Trophoblast cell (in vitro differentiated cells and primary cell): ENCODE measurements at regions not wholly inside any gene's neighbourhood (a gene's known extent, or its start where the extent isn't known, plus 50 kb on each side); places are given as distances from the start of the nearest gene placed in this dataset.

Source experiments
- DNase-seq, 2 donors: peaks; one replicate each; pipeline ENCODE4 v3.0.0-alpha.2; 2016
- H2AFZ ChIP-seq: 2 replicates; pipeline ENCODE4 v1.6.1; 2013; ENCODE audit warnings: low read length, moderate library complexity, mild to moderate bottlenecking; ENCODE audit not compliant: insufficient read depth, poor library complexity
- H2AK5ac ChIP-seq: 2 replicates; pipeline ENCODE4 v1.6.1; 2013; ENCODE audit warnings: mild to moderate bottlenecking, low read length
- H2BK120ac ChIP-seq: 2 replicates; pipeline ENCODE4 v1.6.1; 2013; ENCODE audit warnings: low read length, mild to moderate bottlenecking, moderate library complexity; ENCODE audit not compliant: insufficient read depth, poor library complexity
- H2BK12ac ChIP-seq: 2 replicates; pipeline ENCODE4 v1.6.1; 2013; ENCODE audit warnings: mild to moderate bottlenecking, low read length, moderate library complexity
- H2BK5ac ChIP-seq: 2 replicates; pipeline ENCODE4 v1.6.1; 2013; ENCODE audit warnings: low read length, low read depth, moderate library complexity, mild to moderate bottlenecking; ENCODE audit not compliant: poor library complexity
- H3K14ac ChIP-seq: 2 replicates; pipeline ENCODE4 v1.6.1; 2013; ENCODE audit warnings: mild to moderate bottlenecking, low read length
- H3K18ac ChIP-seq: 2 replicates; pipeline ENCODE4 v1.6.1; 2013; ENCODE audit warnings: mild to moderate bottlenecking, low read length
- H3K23ac ChIP-seq: 2 replicates; pipeline ENCODE4 v1.6.1; 2013; ENCODE audit warnings: low read length
- H3K27ac ChIP-seq: 2 replicates; pipeline ENCODE4 v1.5.1; 2013; ENCODE audit warnings: low read depth, mild to moderate bottlenecking, inconsistent platforms, low read length, moderate library complexity
- H3K27me3 ChIP-seq: 2 replicates; pipeline ENCODE4 v1.6.1; 2013; ENCODE audit warnings: inconsistent platforms, mild to moderate bottlenecking, low read length, moderate library complexity; ENCODE audit not compliant: insufficient read depth
- H3K36me3 ChIP-seq, 2 experiments: 1 replicate in 1 of 2; 2 replicates in 1 of 2; pipeline ENCODE4 v1.6.1; 2013; ENCODE audit warnings: low read length in 2 of 2, mild to moderate bottlenecking in 2 of 2, moderate library complexity in 1 of 2; ENCODE audit not compliant: insufficient read depth in 2 of 2, control insufficient read depth in 1 of 2
- H3K4ac ChIP-seq: 2 replicates; pipeline ENCODE4 v1.6.1; 2013; ENCODE audit warnings: low read depth, mild to moderate bottlenecking, low read length, moderate library complexity
- H3K4me1 ChIP-seq, 2 experiments: 1 replicate in 1 of 2; 2 replicates in 1 of 2; pipeline ENCODE4 v1.6.1; 2013; ENCODE audit warnings: low read length in 2 of 2, mild to moderate bottlenecking in 2 of 2, moderate library complexity in 1 of 2; ENCODE audit not compliant: insufficient read depth in 2 of 2, control insufficient read depth in 1 of 2
- H3K4me2 ChIP-seq: 2 replicates; pipeline ENCODE4 v1.6.1; 2013; ENCODE audit warnings: inconsistent platforms, mild to moderate bottlenecking, low read length, moderate library complexity
- H3K4me3 ChIP-seq: 2 replicates; pipeline ENCODE4 v1.5.1; 2013; ENCODE audit warnings: mild to moderate bottlenecking, low read depth, low read length, inconsistent platforms
- H3K79me1 ChIP-seq: one replicate; pipeline ENCODE4 v1.6.1; 2013; ENCODE audit warnings: low read length
- H3K79me2 ChIP-seq: 2 replicates; pipeline ENCODE4 v1.6.1; 2013; ENCODE audit warnings: low read length, mild to moderate bottlenecking; ENCODE audit not compliant: control insufficient read depth, insufficient read depth, poor library complexity
- H3K9ac ChIP-seq: 2 replicates; pipeline ENCODE4 v1.6.1; 2013; ENCODE audit warnings: mild to moderate bottlenecking, low read length
- H3K9me3 ChIP-seq: 2 replicates; pipeline ENCODE4 v1.6.1; 2013; ENCODE audit warnings: low read depth, mild to moderate bottlenecking, control low read depth, inconsistent platforms, low read length; ENCODE audit not compliant: insufficient read depth
- H4K12ac ChIP-seq: 2 replicates; pipeline ENCODE4 v1.6.1; 2013; ENCODE audit warnings: low read depth, mild to moderate bottlenecking, low read length, moderate library complexity
- H4K8ac ChIP-seq: 2 replicates; pipeline ENCODE4 v1.6.1; 2013; ENCODE audit warnings: low read depth, mild to moderate bottlenecking, low read length, moderate library complexity
- H4K91ac ChIP-seq: one replicate; pipeline ENCODE4 v1.6.1; 2013; ENCODE audit warnings: low read depth, mild to moderate bottlenecking, low read length, moderate library complexity
- WGBS: extraction: QIAGEN DNeasy Blood & Tissue Kit; methylation state at CpG from one replicate; pipeline ENCODE4 v1.1.7; 2013; ENCODE audit warnings: missing lambda C conversion rate; ENCODE audit not compliant: insufficient read length, insufficient coverage; ENCODE audit errors: extremely low coverage; 5-methylcytosine and 5-hydroxymethylcytosine counted together

- Histone ChIP-seq H3K27ac (no peak overlapping the region), H4K8ac (no peak overlapping the region), H3K4me1 (no peaks in the 10 kb centered on the region), H3K4me3 (no peak overlapping the region), H2AK5ac (no peak overlapping the region), H2AFZ (no peak overlapping the region), H3K36me3 (no peaks in the 10 kb centered on the region), H4K91ac (no peak overlapping the region), H3K79me1 (no peaks in the 10 kb centered on the region), H2BK12ac (no peak overlapping the region), H3K9me3 (no peaks in the 10 kb centered on the region), H2BK120ac (no peak overlapping the region), H3K4me2 (no peak overlapping the region), H2BK5ac (no peak overlapping the region), H3K14ac (no peak overlapping the region), H3K4ac (no peak overlapping the region), H3K27me3 (no peaks in the 10 kb centered on the region), H3K9ac (no peak overlapping the region), H4K12ac (no peak overlapping the region), H3K23ac (no peak overlapping the region), H3K79me2 (no peaks in the 10 kb centered on the region), H3K18ac (no peak overlapping the region)
- WGBS = no CpG with 5 or more reads among the region's 15 CpGs
- DNase-seq = no peak
Observed at GRCh38 chr17:74147056-74147835, 56.2 kb upstream of the RPL38 start.

- H3K79me1 ChIP-seq = no peaks in the 10 kb centered on the region
- no peak overlapping the region for H4K12ac ChIP-seq
- no peak overlapping the region for H3K23ac ChIP-seq
- no peak overlapping the region for H3K4me3 ChIP-seq
- no peak overlapping the region for H3K18ac ChIP-seq
- H3K27ac ChIP-seq = no peak overlapping the region
- no peak overlapping the region for H3K4ac ChIP-seq
- no peaks in the 10 kb centered on the region for H3K27me3 ChIP-seq
- H4K8ac ChIP-seq = no peak overlapping the region
- H3K4me1 ChIP-seq = peaks cover 3 to 6% of the 10 kb centered on the region in 2 experiments
- no peak for DNase-seq
- no peak overlapping the region for H3K4me2 ChIP-seq
- no peaks in the 10 kb centered on the region for H3K79me2 ChIP-seq
- no peak overlapping the region for H2BK12ac ChIP-seq
- H3K36me3 ChIP-seq = no peaks in the 10 kb centered on the region
- WGBS = no CpG with 5 or more reads among the region's 4 CpGs
- H2BK5ac ChIP-seq = no peak overlapping the region
- H2AFZ ChIP-seq = no peak overlapping the region
- H2BK120ac ChIP-seq = no peak overlapping the region
- H3K14ac ChIP-seq = no peak overlapping the region
- H3K9ac ChIP-seq = no peak overlapping the region
- no peak overlapping the region for H2AK5ac ChIP-seq
- H3K9me3 ChIP-seq = no peaks in the 10 kb centered on the region
- H4K91ac ChIP-seq = no peak overlapping the region
Observed at GRCh38 chr17:74147966-74148365, 55.5 kb upstream of the RPL38 start.

DNA sequence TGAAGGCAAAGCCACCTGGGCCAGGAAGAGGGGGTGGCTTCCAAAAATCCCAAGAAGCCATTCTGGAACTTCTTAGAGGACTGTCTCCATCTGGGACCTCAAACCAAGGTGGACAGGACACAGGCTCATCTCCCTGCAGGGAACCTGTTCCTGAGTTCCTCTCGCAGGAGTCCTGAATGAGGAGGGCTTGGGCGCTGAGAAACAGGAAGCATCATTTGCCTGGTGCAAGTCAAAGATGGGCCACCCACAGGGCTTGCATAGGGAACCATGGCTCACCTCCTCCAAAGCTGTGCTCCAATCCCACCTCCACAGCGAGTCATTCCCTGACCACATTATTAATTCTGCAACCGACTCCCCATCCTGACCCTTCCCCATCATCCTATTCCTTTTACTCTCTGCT is 55.0 kb upstream of the RPL38 start:
- Histone ChIP-seq H3K79me1 (no peaks in the 10 kb centered on the region), H3K9ac (no peak overlapping the region), H3K14ac (no peak overlapping the region), H3K23ac (no peak overlapping the region), H3K4me1 (peaks cover 5 to 11% of the 10 kb centered on the region in 2 experiments), H3K4ac (no peak overlapping the region), H2BK5ac (no peak overlapping the region), H3K27ac (no peak overlapping the region), H3K27me3 (no peaks in the 10 kb centered on the region), H2AK5ac (no peak overlapping the region), H2BK120ac (no peak overlapping the region), H3K18ac (no peak overlapping the region), H2BK12ac (no peak overlapping the region), H3K36me3 (no peaks in the 10 kb centered on the region), H3K9me3 (no peaks in the 10 kb centered on the region), H3K4me3 (no peak overlapping the region), H3K4me2 (no peak overlapping the region), H4K12ac (no peak overlapping the region), H3K79me2 (no peaks in the 10 kb centered on the region), H4K91ac (no peak overlapping the region), H2AFZ (no peak overlapping the region), H4K8ac (no peak overlapping the region)
- no CpG with 5 or more reads among the region's 4 CpGs for WGBS
- no peak for DNase-seq

- Histone ChIP-seq H2BK120ac (no peak overlapping the region), H3K27me3 (no peaks in the 10 kb centered on the region), H2BK5ac (no peak overlapping the region), H4K8ac (no peak overlapping the region), H4K91ac (no peak overlapping the region), H2AFZ (no peak overlapping the region), H3K36me3 (no peaks in the 10 kb centered on the region), H3K79me2 (no peaks in the 10 kb centered on the region), H3K23ac (no peak overlapping the region), H2AK5ac (no peak overlapping the region), H3K9ac (no peak overlapping the region), H3K27ac (no peak overlapping the region), H3K4me3 (no peak overlapping the region), H3K79me1 (no peaks in the 10 kb centered on the region), H3K4ac (no peak overlapping the region), H4K12ac (no peak overlapping the region), H3K18ac (no peak overlapping the region), H2BK12ac (no peak overlapping the region), H3K9me3 (no peaks in the 10 kb centered on the region), H3K4me1 (peaks cover 5 to 13% of the 10 kb centered on the region in 2 experiments), H3K14ac (no peak overlapping the region), H3K4me2 (no peak overlapping the region)
- DNase-seq = no peak
- no CpG with 5 or more reads among the region's 7 CpGs for WGBS
Observed at GRCh38 chr17:74148901-74149596, 54.4 kb upstream of the RPL38 start.
